ENCODE measurements at regions not wholly inside any gene's neighbourhood (a gene's known extent, or its start where the extent isn't known, plus 50 kb on each side); places are given as distances from the start of the nearest gene placed in this dataset.

DNA sequence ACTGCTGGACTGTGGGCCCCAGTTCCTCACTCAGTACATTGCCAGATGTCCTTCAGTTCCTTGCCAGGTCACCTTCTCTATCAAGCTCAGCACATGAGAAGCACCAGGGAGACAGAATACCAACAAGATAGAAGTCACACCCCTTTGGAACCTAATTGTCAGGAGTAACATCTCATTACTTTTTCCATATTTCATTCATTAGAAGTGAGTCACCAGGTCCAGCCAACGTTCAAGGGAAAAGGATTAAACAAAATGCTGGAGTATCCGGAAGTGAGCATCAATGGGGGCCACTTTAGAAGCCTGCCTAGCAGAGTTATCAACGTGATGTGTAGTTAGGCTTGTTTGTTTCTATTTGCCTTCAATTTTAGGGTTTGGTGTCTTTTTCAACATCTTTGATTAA, 569.3 kb downstream of the MIAT start:
- TF ChIP-seq ZFP3 (CRISPR knock-in tag; IDR thresholded peaks at IDR 0.05) (peak; percentile 22; the same call in 1 of the 2 replicates), ZNF8 (CRISPR knock-in tag; IDR thresholded peaks at IDR 0.05) (no peak)
- ATAC-seq, result no peak

GRCh38 chr22:27228771-27229170, 571.4 kb downstream of the MIAT start:
- TF ChIP-seq PATZ1 (CRISPR knock-in tag; IDR thresholded peaks at IDR 0.05; ENCODE audit: borderline replicate concordance) (no peak), ZNF70 (CRISPR knock-in tag; IDR thresholded peaks at IDR 0.05) (no peak), RARB (CRISPR knock-in tag; IDR thresholded peaks at IDR 0.05) (no peak), PPARA (CRISPR knock-in tag; IDR thresholded peaks at IDR 0.05; ENCODE audit: borderline replicate concordance) (no peak), ARNTL (CRISPR knock-in tag; IDR thresholded peaks at IDR 0.05; ENCODE audit: borderline replicate concordance, low read depth) (no peak), SNAI2 (CRISPR knock-in tag; IDR thresholded peaks at IDR 0.05) (no peak), ZC3H10 (CRISPR knock-in tag; IDR thresholded peaks at IDR 0.05) (no peak), CSDC2 (CRISPR knock-in tag; IDR thresholded peaks at IDR 0.05) (no peak), GLIS3 (CRISPR knock-in tag; IDR thresholded peaks at IDR 0.05) (no peak), CREB5 (CRISPR knock-in tag; IDR thresholded peaks at IDR 0.05; ENCODE audit: low read depth) (no peak), ZNF565 (CRISPR knock-in tag; conservative IDR thresholded peaks at IDR 0.05; ENCODE audit: low read depth) (no peak), TOX (CRISPR knock-in tag; IDR thresholded peaks at IDR 0.05; ENCODE audit: borderline replicate concordance) (no peak), BACH2 (CRISPR knock-in tag; IDR thresholded peaks at IDR 0.05; ENCODE audit: borderline replicate concordance) (no peak), TSHZ2 (CRISPR knock-in tag; IDR thresholded peaks at IDR 0.05) (no peak), ISL1 (CRISPR knock-in tag; IDR thresholded peaks at IDR 0.05) (no peak)
- TF ChIP-seq, protein P1, sequence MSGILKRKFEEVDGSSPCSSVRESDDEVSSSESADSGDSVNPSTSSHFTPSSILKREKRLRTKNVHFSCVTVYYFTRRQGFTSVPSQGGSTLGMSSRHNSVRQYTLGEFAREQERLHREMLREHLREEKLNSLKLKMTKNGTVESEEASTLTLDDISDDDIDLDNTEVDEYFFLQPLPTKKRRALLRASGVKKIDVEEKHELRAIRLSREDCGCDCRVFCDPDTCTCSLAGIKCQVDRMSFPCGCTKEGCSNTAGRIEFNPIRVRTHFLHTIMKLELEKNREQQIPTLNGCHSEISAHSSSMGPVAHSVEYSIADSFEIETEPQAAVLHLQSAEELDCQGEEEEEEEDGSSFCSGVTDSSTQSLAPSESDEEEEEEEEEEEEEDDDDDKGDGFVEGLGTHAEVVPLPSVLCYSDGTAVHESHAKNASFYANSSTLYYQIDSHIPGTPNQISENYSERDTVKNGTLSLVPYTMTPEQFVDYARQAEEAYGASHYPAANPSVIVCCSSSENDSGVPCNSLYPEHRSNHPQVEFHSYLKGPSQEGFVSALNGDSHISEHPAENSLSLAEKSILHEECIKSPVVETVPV (CRISPR knock-in tag; IDR thresholded peaks at IDR 0.05), result no peak
- ATAC-seq, result no peak

- ATAC-seq, result no peak
- TF ChIP-seq TCF4 (CRISPR knock-in tag; IDR thresholded peaks at IDR 0.05; ENCODE audit: borderline replicate concordance), result no peak
- no peak for TF ChIP-seq SNAI2 (CRISPR knock-in tag; IDR thresholded peaks at IDR 0.05)
- TF ChIP-seq ZFP3 (CRISPR knock-in tag; IDR thresholded peaks at IDR 0.05), result no peak
- no peak for TF ChIP-seq CREB5 (CRISPR knock-in tag; IDR thresholded peaks at IDR 0.05; ENCODE audit: low read depth)
- no peak for TF ChIP-seq PATZ1 (CRISPR knock-in tag; IDR thresholded peaks at IDR 0.05; ENCODE audit: borderline replicate concordance)
- TF ChIP-seq ZFP30 (CRISPR knock-in tag; IDR thresholded peaks at IDR 0.05), result no peak
Measured at GRCh38 chr22:27230189-27230588, 571.4 kb downstream of the MN1 start.
